Parathyroid adenoma (tissue), 2 donors: ENCODE measurements at regions not wholly inside any gene's neighbourhood (a gene's known extent, or its start where the extent isn't known, plus 50 kb on each side); places are given as distances from the start of the nearest gene placed in this dataset.
"Not testable (repeated sequence)": the region's sequence is repeated elsewhere in the genome, so short reads cannot be mapped to it uniquely, and the experiment has no call there.

Experiments used
- H2AFZ ChIP-seq: fragments of 300-600 bp; sonication (generic); one replicate; pipeline ENCODE4 v1.7.0; 2017; ENCODE audit warnings: antibody characterized with exemption, mild to moderate bottlenecking
- H3K27ac ChIP-seq: fragments of 300-600 bp; sonication (generic); one replicate; pipeline ENCODE4 v1.7.0; 2017
- H3K27me3 ChIP-seq: fragments of 300-600 bp; sonication (generic); one replicate; pipeline ENCODE4 v1.7.0; 2017; ENCODE audit warnings: low read length; ENCODE audit not compliant: control insufficient read depth, insufficient read depth
- H3K36me3 ChIP-seq: fragments of 300-600 bp; sonication (generic); one replicate; pipeline ENCODE4 v1.7.0; 2017; ENCODE audit warnings: low read length; ENCODE audit not compliant: control insufficient read depth, insufficient read depth
- H3K4me1 ChIP-seq: fragments of 300-600 bp; sonication (generic); one replicate; pipeline ENCODE4 v1.7.0; 2017; ENCODE audit warnings: control low read depth
- H3K4me2 ChIP-seq: fragments of 300-600 bp; sonication (generic); one replicate; pipeline ENCODE4 v1.7.0; 2017; ENCODE audit warnings: low read length
- H3K4me3 ChIP-seq: fragments of 300-600 bp; sonication (generic); one replicate; pipeline ENCODE4 v1.7.0; 2017; ENCODE audit warnings: low read depth, low read length
- H3K79me2 ChIP-seq: fragments of 300-600 bp; sonication (generic); one replicate; pipeline ENCODE4 v1.7.0; 2017; ENCODE audit warnings: control low read depth
- H3K9ac ChIP-seq: fragments of 300-600 bp; sonication (generic); one replicate; pipeline ENCODE4 v1.7.0; 2017; ENCODE audit warnings: mild to moderate bottlenecking
- H3K9me3 ChIP-seq: fragments of 300-600 bp; sonication (generic); one replicate; pipeline ENCODE4 v1.7.0; 2017; ENCODE audit warnings: low read length; ENCODE audit not compliant: control insufficient read depth
- TF ChIP-seq, protein P1 (sequence below): fragments of 300-600 bp; sonication (generic); IDR thresholded peaks from one replicate; pipeline ENCODE4 v1.7.0; 2017; ENCODE audit warnings: antibody characterized with exemption, mild to moderate bottlenecking
- donor health status: primary hyperparathyroidism.

DNA sequence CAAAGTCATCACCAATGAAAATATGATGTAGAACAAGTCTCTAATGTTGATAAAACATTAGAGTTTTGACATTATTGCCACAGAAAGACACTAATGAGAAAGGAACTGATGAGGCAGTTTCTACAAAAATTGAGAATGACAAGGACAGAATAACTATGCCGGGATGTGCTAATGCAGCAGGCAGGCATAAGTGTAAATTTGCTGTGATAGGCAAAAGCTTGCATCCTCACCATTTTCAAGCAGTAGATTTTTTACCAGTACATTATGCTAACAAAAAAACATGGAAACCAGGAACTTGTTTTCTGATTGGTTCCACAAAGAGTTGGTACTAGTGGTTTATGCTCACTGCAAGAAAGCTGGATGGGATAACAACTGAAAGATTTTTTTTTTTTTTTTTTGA is 715.5 kb upstream of the LRRTM4 start:
- no peak overlapping the region for H2AFZ ChIP-seq
- H3K27me3 ChIP-seq: no peaks in the 10 kb centered on the region
- no peaks in the 10 kb centered on the region for H3K79me2 ChIP-seq
- H3K4me3 ChIP-seq: no peak overlapping the region
- TF ChIP-seq, protein P1, sequence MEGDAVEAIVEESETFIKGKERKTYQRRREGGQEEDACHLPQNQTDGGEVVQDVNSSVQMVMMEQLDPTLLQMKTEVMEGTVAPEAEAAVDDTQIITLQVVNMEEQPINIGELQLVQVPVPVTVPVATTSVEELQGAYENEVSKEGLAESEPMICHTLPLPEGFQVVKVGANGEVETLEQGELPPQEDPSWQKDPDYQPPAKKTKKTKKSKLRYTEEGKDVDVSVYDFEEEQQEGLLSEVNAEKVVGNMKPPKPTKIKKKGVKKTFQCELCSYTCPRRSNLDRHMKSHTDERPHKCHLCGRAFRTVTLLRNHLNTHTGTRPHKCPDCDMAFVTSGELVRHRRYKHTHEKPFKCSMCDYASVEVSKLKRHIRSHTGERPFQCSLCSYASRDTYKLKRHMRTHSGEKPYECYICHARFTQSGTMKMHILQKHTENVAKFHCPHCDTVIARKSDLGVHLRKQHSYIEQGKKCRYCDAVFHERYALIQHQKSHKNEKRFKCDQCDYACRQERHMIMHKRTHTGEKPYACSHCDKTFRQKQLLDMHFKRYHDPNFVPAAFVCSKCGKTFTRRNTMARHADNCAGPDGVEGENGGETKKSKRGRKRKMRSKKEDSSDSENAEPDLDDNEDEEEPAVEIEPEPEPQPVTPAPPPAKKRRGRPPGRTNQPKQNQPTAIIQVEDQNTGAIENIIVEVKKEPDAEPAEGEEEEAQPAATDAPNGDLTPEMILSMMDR: no peak
- H3K36me3 ChIP-seq: no peaks in the 10 kb centered on the region
- no peaks in the 10 kb centered on the region for H3K4me1 ChIP-seq
- no peak overlapping the region for H3K27ac ChIP-seq
- H3K4me2 ChIP-seq: no peak overlapping the region
- H3K9me3 ChIP-seq: no peaks in the 10 kb centered on the region
- H3K9ac ChIP-seq: no peak overlapping the region

DNA sequence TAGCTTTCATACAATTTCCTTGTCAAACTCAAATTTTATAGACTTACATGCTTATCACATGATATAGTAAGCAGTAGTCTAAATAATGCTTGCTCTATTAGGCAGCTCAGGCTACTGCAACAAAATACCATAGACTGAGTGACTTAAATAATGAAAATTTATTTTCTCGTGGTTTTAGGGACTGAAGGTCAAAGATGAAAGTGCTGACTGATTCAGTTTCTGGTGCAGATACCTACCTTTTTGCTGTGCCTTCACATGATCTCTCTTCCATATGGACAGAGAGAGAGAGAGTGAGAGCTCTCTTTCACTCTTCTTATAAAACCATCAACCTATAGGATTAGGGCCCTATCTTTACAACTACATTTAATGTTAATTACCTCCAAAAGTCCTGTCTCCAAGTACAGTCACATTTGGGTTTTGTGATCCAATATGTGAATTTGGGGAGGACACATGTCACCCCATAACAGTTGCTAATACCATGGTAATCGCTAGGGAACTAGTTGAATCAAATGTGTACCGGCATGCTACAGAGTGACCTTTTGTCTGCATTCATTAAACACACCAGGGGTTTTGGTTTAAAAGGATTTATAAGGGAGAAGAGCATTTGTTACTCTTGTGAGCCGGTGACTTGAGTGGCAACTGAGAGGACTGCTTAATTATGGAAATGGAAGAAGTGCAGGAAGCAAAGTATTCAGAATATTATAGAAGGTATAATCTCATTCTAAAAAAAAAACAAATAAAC is 723.4 kb upstream of the LRRTM4 start:
- Histone ChIP-seq H3K79me2 (no peaks in the 10 kb centered on the region), H2AFZ (no peak overlapping the region), H3K4me2 (no peak overlapping the region), H3K9me3 (no peaks in the 10 kb centered on the region), H3K27ac (no peak overlapping the region), H3K4me3 (no peak overlapping the region), H3K9ac (no peak overlapping the region), H3K27me3 (no peaks in the 10 kb centered on the region), H3K4me1 (no peaks in the 10 kb centered on the region), H3K36me3 (no peaks in the 10 kb centered on the region)
- TF ChIP-seq, protein P1: no peak

DNA sequence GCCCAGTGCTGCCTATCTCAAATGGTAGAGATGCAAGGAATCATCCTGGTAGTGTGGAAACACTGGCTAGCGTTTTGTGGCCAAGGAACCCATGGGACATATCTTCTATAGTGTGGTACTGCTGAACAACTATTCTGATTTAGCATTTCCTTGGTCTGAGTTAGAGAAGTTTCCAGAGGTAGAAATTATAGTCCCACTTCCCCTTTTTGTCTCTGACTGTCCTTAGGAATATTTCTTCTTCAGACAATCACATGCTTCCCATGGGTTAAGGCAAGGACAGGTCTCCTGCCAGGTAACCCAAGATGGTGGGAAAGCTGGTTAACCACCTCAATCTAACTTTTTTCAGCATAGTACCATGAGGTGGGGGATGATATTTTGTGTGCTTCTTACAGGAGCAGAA is 729.5 kb upstream of the LRRTM4 start:
- no peaks in the 10 kb centered on the region for H3K4me1 ChIP-seq
- H3K4me3 ChIP-seq: no peak overlapping the region
- H3K4me2 ChIP-seq: no peak overlapping the region
- H2AFZ ChIP-seq: no peak overlapping the region
- H3K79me2 ChIP-seq: no peaks in the 10 kb centered on the region
- no peaks in the 10 kb centered on the region for H3K27me3 ChIP-seq
- TF ChIP-seq, protein P1: no peak
- H3K9ac ChIP-seq: no peak overlapping the region
- H3K36me3 ChIP-seq: no peaks in the 10 kb centered on the region
- H3K27ac ChIP-seq: no peak overlapping the region
- no peaks in the 10 kb centered on the region for H3K9me3 ChIP-seq

DNA sequence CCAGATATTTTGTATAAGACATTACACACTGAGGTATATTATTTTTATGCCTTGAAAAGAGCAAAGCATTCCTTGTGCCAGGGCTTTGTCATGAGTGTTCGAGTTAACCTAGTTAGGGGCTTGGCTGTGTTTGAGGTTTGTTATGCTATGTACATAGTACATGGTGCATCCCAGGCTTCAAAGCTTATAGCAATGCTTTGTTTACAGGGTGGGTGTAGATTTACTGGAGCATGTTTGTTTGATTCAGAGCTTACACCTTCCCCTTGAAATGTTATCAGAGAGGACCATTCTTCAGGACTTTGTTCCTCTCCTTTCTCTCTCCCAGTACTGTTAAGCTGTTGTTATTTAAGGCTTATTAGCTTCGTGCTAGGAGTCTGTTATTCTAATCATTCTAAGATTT is 738.7 kb upstream of the LRRTM4 start:
- no peaks in the 10 kb centered on the region for H3K9me3 ChIP-seq
- no peak overlapping the region for H3K4me3 ChIP-seq
- no peak overlapping the region for H3K27ac ChIP-seq
- H3K4me1 ChIP-seq: no peaks in the 10 kb centered on the region
- no peak overlapping the region for H3K9ac ChIP-seq
- H3K4me2 ChIP-seq: no peak overlapping the region
- H3K27me3 ChIP-seq: no peaks in the 10 kb centered on the region
- no peak overlapping the region for H2AFZ ChIP-seq
- no peaks in the 10 kb centered on the region for H3K79me2 ChIP-seq
- no peaks in the 10 kb centered on the region for H3K36me3 ChIP-seq
- TF ChIP-seq, protein P1: no peak

DNA sequence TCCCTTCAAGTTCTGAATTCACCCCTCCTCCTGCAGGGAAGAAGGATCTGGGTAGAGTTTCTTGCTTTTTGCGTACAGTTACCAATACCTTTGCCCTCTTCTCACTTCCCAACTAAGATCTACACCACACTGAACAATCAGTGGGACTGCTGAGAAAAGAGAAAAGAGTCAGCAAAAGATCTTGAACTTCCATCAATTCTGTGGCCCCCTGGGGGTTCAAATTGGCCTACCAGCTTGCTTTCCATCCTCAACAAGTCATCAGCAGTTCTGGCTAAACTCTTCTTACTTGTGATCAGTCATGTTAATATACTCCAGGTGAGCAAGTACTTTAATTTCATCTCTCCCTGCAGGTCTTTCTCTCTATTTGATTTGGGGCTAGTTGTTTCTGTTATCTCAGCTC is 739.3 kb upstream of the LRRTM4 start:
- H2AFZ ChIP-seq: no peak overlapping the region
- H3K4me2 ChIP-seq: no peak overlapping the region
- no peak overlapping the region for H3K4me3 ChIP-seq
- no peaks in the 10 kb centered on the region for H3K79me2 ChIP-seq
- no peaks in the 10 kb centered on the region for H3K4me1 ChIP-seq
- H3K27ac ChIP-seq: no peak overlapping the region
- no peaks in the 10 kb centered on the region for H3K27me3 ChIP-seq
- H3K9ac ChIP-seq: no peak overlapping the region
- TF ChIP-seq, protein P1: no peak
- H3K36me3 ChIP-seq: no peaks in the 10 kb centered on the region
- no peaks in the 10 kb centered on the region for H3K9me3 ChIP-seq

DNA sequence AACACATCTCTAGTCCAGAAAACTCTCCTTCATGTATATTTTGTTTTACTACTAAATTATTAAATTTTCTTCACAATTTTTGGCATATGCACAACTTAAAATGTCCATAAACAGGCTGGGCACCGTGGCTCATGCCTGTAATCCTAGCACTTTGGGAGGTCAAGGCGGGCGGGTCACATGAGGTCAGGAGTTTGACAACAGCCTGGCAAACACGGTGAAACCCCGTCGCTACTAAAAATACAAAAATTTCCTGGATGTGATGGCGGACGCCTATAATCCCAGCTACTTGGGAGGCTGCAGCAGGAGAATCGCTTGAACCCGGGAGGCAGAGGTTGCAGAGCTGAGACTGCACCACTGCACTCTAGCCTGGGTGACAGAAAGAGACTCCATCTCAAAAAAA is 739.9 kb upstream of the LRRTM4 start:
- H3K27me3 ChIP-seq, H3K79me2 ChIP-seq, H3K4me1 ChIP-seq, H3K4me2 ChIP-seq, H3K4me3 ChIP-seq, H3K27ac ChIP-seq, H3K36me3 ChIP-seq, H3K9ac ChIP-seq, H2AFZ ChIP-seq, H3K9me3 ChIP-seq: not testable (repeated sequence)
